ENCODE measurements at regions not wholly inside any gene's neighbourhood (a gene's known extent, or its start where the extent isn't known, plus 50 kb on each side); places are given as distances from the start of the nearest gene placed in this dataset.
"Not testable (repeated sequence)": the region's sequence is repeated elsewhere in the genome, so short reads cannot be mapped to it uniquely, and the experiment has no call there.

GRCh38 chr9:78406146-78406545 is 109.2 kb downstream of the PSAT1 start:
- no peaks in the 10 kb centered on the region for H3K36me3 ChIP-seq

DNA sequence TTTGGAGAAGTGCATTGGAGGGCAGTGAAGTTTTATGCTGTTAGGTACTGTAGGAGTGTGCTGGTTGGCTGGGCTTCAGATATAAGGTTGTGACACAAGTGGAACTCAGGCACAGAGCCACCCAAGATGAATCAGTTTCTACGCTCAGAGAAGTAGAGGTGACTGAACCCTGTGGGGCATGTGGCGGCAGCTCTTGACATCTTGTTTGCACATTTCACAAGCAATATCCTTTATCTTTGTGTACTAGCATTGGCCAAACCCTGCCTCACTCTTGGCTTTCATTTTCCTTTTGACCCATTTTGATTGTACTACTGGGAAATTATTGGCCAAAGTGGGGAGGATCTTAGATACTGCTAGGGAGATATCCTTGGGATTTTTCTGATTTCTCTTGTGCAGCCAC is 110.0 kb downstream of the PSAT1 start:
- no peak overlapping the region for H3K27ac ChIP-seq
- no peaks in the 10 kb centered on the region for H3K4me1 ChIP-seq
- peaks cover 8% of the 10 kb centered on the region; the same call in 1 of the 2 replicates for H3K9me3 ChIP-seq
- H4K20me1 ChIP-seq, result no peaks in the 10 kb centered on the region
- H3K27me3 ChIP-seq, result no peaks in the 10 kb centered on the region
- H3K36me3 ChIP-seq, result no peaks in the 10 kb centered on the region
- no peak overlapping the region for H3K4me3 ChIP-seq
- no peak overlapping the region for H3K4me2 ChIP-seq
- no peak overlapping the region for H3K9ac ChIP-seq
- TF ChIP-seq Cebpa-rat (IDR thresholded peaks at IDR 0.05), result no peak

More at GRCh38 chr9:78406146-78406545, 109.2 kb downstream of the PSAT1 start:
- no peak overlapping the region for H3K9ac ChIP-seq
- H3K27me3 ChIP-seq, result no peaks in the 10 kb centered on the region
- H3K9me3 ChIP-seq, result peaks cover 8% of the 10 kb centered on the region; the same call in 1 of the 2 replicates
- no peak overlapping the region for H3K4me3 ChIP-seq
- no peak overlapping the region for H3K27ac ChIP-seq
- H4K20me1 ChIP-seq, result no peaks in the 10 kb centered on the region
- no peak for TF ChIP-seq Cebpa-rat (IDR thresholded peaks at IDR 0.05)
- H3K4me2 ChIP-seq, result no peak overlapping the region
- no peaks in the 10 kb centered on the region for H3K4me1 ChIP-seq

GRCh38 chr9:78407636-78408312 is 110.8 kb downstream of the PSAT1 start:
- TF ChIP-seq Cebpa-rat (IDR thresholded peaks at IDR 0.05), result no peak
- H3K9me3 ChIP-seq, result peaks cover 8% of the 10 kb centered on the region; the same call in 1 of the 2 replicates
- H3K4me2 ChIP-seq, result no peak overlapping the region
- H3K36me3 ChIP-seq, result no peaks in the 10 kb centered on the region
- H3K27me3 ChIP-seq, result no peaks in the 10 kb centered on the region
- no peaks in the 10 kb centered on the region for H3K4me1 ChIP-seq
- no peak overlapping the region for H3K4me3 ChIP-seq
- H3K9ac ChIP-seq, result no peak overlapping the region
- no peaks in the 10 kb centered on the region for H4K20me1 ChIP-seq
- H3K27ac ChIP-seq, result no peak overlapping the region

DNA sequence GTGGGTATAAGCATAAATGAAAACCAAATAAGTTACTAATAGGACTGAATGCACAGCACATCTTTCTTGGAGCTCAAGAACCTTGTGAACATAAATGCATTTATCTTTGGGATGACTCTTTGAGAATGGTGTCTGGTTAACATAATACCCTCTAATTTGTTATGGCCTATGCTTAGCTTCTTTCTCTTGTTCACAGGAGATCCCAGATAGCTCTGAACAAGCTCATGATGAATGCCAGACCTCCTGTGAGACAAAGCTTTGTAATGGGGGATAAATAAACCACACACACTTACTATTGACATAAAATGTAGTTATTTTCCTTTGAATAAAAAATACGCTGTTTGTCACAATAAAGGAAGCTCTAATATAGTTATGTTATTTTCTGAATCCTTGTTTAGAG is 111.5 kb downstream of the PSAT1 start:
- Histone ChIP-seq H3K4me3 (no peak overlapping the region), H3K27me3 (no peaks in the 10 kb centered on the region), H3K4me1 (no peaks in the 10 kb centered on the region), H4K20me1 (no peaks in the 10 kb centered on the region), H3K36me3 (no peaks in the 10 kb centered on the region), H3K27ac (no peak overlapping the region), H3K9ac (no peak overlapping the region), H3K4me2 (no peak overlapping the region), H3K9me3 (peaks cover 8% of the 10 kb centered on the region; the same call in 1 of the 2 replicates)
- TF ChIP-seq Cebpa-rat (IDR thresholded peaks at IDR 0.05), result no peak

DNA sequence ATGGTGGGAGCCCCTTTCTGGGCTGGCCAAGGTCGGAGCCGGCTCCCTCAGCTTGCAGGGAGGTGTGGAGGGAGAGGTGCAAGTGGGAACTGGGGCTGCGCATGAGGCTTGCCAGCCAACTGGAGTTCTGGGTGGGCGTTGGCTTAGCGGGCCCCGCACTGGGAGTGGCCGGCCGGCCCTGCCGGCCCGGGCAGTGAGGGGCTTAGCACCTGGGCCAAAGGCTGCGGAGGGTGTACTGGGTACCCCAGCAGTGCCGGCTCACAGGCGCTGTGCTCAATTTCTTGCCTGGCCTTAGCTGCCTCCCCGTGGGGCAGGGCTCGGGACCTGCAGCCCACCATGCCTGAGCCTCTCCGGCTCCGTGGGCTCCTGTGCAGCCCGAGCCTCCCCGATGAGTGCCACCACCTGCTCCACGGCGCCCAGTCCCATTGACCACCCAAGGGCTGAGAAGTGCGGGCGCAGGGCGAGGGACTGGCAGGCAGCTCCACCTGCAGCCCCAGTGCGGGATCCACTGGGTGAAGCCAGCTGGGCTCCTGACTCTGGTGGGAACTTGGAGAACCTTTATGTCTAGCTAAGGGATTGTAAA is 113.1 kb downstream of the PSAT1 start:
- H3K4me2 ChIP-seq, H3K36me3 ChIP-seq, H3K9ac ChIP-seq, H4K20me1 ChIP-seq, H3K27ac ChIP-seq, H3K4me1 ChIP-seq, H3K27me3 ChIP-seq, H3K4me3 ChIP-seq, H3K9me3 ChIP-seq: not testable (repeated sequence)

DNA sequence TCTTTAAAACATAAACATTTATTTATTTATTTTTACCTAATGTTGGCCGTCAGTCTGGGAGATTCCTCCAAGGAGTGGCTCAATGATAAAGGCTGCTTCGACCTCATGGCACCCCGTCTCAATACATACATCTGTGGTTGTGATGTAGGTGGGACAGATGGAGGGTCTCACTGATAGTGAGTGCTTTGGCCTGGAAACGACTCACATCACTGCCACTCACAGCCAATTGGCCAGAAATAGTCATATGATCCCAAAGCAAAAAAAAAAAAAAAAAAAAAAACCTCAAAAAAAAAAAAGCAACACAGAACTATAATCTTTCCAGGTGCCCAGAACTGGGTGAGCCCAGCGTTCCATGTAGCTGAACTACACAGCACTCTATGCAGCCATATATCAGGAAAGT is 125.4 kb downstream of the PSAT1 start:
- H3K36me3 ChIP-seq, result no peaks in the 10 kb centered on the region

DNA sequence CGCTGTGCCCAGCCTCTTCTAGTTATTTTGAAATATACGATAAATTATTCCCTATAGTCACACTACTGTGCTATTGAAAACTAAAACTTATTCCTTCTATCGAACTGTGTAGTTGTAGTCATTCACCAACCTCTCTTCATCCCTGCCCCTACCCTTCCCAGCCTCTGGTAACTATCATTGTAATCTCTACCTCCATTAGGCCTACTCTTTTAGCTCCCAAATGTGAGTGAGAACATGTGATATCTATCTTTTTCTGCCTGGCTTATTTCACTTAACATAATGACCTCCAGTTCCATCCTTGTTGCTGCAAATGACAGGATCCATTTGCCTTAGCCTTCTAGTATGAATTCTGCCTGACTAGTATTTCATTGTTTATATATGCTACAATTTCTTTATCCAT is 127.4 kb downstream of the PSAT1 start:
- Histone ChIP-seq H3K4me2 (no peak overlapping the region), H3K9me3 (no peaks in the 10 kb centered on the region), H4K20me1 (no peaks in the 10 kb centered on the region), H3K9ac (no peak overlapping the region), H3K4me1 (no peaks in the 10 kb centered on the region), H3K4me3 (no peak overlapping the region), H3K27me3 (no peaks in the 10 kb centered on the region), H3K36me3 (no peaks in the 10 kb centered on the region), H3K27ac (no peak overlapping the region)
- TF ChIP-seq Cebpa-rat (IDR thresholded peaks at IDR 0.05), result no peak

More for the DNA sequence above, 125.4 kb downstream of the PSAT1 start:
- Histone ChIP-seq H3K27ac (no peak overlapping the region), H3K4me1 (no peaks in the 10 kb centered on the region), H3K27me3 (no peaks in the 10 kb centered on the region), H3K4me2 (no peak overlapping the region), H3K9me3 (no peaks in the 10 kb centered on the region), H3K9ac (no peak overlapping the region), H3K4me3 (no peak overlapping the region), H4K20me1 (no peaks in the 10 kb centered on the region)
- TF ChIP-seq Cebpa-rat (IDR thresholded peaks at IDR 0.05), result no peak

DNA sequence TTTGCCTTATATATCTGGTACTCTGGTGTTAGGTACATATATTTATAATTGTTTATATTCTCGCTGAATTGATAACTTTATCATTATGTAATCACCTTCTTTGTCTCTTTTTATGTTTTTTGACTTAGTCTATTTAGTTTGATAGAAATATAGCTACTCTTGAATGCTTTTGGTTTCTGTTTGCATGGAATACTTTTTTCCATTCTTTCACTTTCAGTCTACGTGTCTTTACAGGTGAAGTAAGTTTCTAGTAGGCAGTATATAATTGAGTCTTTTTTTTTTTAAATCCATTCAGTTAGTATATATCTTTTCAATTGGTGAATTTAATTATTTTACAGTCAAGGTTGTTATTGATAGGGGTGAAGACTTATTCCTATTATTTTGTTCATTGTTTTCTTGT is 131.7 kb downstream of the PSAT1 start:
- no peak overlapping the region for H3K27ac ChIP-seq
- no peak overlapping the region for H3K9ac ChIP-seq
- H3K4me1 ChIP-seq, result no peaks in the 10 kb centered on the region
- H3K4me2 ChIP-seq, result no peak overlapping the region
- H3K4me3 ChIP-seq, result no peak overlapping the region
- no peak for TF ChIP-seq Cebpa-rat (IDR thresholded peaks at IDR 0.05)
- no peaks in the 10 kb centered on the region for H4K20me1 ChIP-seq
- peaks cover 19% of the 10 kb centered on the region for H3K9me3 ChIP-seq
- H3K36me3 ChIP-seq, result no peaks in the 10 kb centered on the region; the same call in 1 of the 2 replicates
- H3K27me3 ChIP-seq, result no peaks in the 10 kb centered on the region

DNA sequence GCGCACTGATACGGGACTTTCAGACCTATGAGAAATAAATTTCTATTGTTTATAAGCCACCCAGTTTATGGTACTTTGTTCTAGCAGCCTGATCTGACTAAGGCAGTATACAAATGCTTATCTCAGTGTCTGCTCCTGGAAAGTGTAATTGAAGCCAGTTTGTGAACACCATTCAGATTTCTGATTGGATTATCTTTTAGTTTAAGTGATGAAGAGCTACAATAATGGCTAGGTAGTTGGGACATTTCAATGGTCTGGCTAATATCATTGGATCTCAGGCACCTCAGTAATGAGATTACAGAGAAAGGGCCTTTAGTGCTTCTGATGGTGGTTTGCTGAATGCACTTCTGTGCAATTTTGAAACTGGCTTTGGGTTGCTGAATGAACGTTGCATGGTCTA is 133.5 kb downstream of the PSAT1 start:
- Histone ChIP-seq H4K20me1 (no peaks in the 10 kb centered on the region), H3K9ac (no peak overlapping the region), H3K36me3 (no peaks in the 10 kb centered on the region; the same call in 1 of the 2 replicates), H3K4me3 (no peak overlapping the region), H3K27ac (no peak overlapping the region), H3K9me3 (peaks cover 19% of the 10 kb centered on the region), H3K4me1 (no peaks in the 10 kb centered on the region), H3K27me3 (no peaks in the 10 kb centered on the region), H3K4me2 (no peak overlapping the region)
- TF ChIP-seq Cebpa-rat (IDR thresholded peaks at IDR 0.05), result no peak

DNA sequence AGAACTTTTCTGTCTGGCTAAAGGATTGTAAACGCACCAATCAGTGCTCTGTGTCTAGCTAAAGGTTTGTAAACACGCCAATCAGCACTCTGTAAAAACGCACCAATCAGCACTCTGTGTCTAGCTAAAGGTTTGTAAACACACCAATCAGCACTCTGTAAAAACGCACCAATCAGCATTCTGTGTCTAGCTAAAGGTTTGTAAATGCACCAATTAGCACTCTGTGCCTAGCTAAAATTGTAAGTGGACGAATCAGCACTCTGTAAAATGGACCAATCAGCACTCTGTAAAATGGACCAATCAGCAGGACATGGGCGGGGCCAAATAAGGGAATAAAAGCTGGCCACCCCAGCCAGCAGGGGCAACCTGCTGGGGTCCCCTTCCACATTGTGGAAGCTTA is 134.1 kb downstream of the PSAT1 start:
- H3K36me3 ChIP-seq, H4K20me1 ChIP-seq, H3K4me1 ChIP-seq, H3K4me3 ChIP-seq, H3K9ac ChIP-seq, H3K27ac ChIP-seq, H3K27me3 ChIP-seq, H3K4me2 ChIP-seq: not testable (repeated sequence)
- peaks cover 19% of the 10 kb centered on the region for H3K9me3 ChIP-seq

Measured in BLaER1 (cell line).